Fibroblast of pulmonary artery (primary cell): ENCODE measurements at regions not wholly inside any gene's neighbourhood (a gene's known extent, or its start where the extent isn't known, plus 50 kb on each side); places are given as distances from the start of the nearest gene placed in this dataset.

Experiments
- DNase-seq: peaks from one replicate; pipeline ENCODE4 v3.0.0-alpha.2; 2010; ENCODE audit warnings: low read depth
- H3K4me3 ChIP-seq: replicated peaks from 2 replicates; pipeline ENCODE4 v1.5.1; 2011; ENCODE audit warnings: low read depth, mild to moderate bottlenecking, control low read depth, low read length, moderate library complexity
- TF ChIP-seq, protein P1 (sequence below): IDR thresholded peaks from 2 replicates; pipeline ENCODE4 v1.5.1; 2011; ENCODE audit warnings: mild to moderate bottlenecking, control low read depth, low read length, inconsistent platforms; ENCODE audit errors: missing control alignments

DNA sequence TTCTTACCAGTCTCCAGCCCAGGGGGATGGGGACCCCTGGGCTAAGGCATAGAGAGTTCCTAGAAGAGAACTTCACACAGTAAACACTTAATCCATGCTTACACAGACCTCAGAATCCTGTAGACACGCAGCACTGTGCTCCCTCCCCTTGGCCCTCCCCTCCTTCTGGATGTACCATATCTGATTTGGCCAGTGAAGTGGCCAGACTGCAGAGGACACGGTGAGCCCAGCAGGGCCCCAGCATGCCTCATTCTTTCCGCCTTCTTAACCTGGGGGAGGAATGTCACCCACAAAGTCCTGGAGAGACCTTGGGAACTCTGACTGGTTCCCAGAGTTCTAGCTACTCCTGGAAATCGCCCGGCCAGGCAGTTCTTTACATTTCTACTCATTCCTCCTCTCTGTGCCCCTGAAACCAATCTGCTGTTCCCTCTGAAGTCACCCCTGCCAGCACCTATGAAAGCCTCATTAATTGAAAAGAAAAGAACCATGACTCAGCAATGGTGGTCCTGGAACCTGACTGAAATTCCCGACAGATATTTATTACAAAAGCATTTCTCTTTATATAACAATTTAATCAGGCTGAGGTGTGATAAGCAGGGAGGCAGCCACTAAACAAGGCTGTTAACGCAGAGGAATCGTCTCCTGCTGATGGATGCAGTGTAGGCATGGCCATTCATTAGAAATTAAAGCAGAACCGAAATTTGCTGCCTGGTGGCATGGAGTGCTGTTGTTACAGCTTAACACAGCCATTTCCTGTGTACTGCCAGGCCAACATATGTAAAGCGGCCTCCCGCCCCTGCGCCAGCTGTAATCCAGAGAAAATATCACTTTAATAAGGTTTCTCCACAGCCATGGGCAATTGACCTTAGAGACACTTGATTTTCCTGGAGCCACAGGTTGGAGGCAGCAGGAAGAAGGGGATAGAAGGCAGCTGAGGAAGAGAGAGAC is 74.6 kb upstream of the KCND3 start:
- H3K4me3 ChIP-seq = no peak overlapping the region
- TF ChIP-seq, protein P1, sequence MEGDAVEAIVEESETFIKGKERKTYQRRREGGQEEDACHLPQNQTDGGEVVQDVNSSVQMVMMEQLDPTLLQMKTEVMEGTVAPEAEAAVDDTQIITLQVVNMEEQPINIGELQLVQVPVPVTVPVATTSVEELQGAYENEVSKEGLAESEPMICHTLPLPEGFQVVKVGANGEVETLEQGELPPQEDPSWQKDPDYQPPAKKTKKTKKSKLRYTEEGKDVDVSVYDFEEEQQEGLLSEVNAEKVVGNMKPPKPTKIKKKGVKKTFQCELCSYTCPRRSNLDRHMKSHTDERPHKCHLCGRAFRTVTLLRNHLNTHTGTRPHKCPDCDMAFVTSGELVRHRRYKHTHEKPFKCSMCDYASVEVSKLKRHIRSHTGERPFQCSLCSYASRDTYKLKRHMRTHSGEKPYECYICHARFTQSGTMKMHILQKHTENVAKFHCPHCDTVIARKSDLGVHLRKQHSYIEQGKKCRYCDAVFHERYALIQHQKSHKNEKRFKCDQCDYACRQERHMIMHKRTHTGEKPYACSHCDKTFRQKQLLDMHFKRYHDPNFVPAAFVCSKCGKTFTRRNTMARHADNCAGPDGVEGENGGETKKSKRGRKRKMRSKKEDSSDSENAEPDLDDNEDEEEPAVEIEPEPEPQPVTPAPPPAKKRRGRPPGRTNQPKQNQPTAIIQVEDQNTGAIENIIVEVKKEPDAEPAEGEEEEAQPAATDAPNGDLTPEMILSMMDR = no peak
- DNase-seq = no peak

- TF ChIP-seq, protein P1 = no peak
- DNase-seq = no peak
- H3K4me3 ChIP-seq = no peak overlapping the region
Measured at GRCh38 chr1:112067989-112068388, 78.5 kb upstream of the KCND3 start.

DNA sequence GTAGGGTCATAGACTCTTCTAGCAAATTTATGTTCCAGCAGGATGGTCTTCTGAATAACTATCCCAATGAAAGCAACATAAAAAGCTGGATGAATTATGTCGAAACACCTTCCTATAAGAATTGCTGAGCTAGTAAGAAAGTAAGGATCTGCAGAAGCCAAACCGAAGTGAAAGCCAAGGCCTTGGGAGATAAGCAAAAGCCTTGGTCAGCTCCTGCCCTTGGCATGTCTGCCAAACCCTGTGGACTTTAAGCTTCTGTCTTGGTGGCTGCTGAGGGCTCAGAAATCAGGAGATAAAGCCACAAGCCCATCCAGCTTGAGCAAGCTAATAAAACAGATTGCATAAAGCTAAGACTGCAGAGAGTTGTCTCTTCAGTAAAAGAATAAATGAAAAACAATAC is 81.2 kb upstream of the KCND3 start:
- TF ChIP-seq, protein P1 = no peak
- H3K4me3 ChIP-seq = no peak overlapping the region
- no peak for DNase-seq

DNA sequence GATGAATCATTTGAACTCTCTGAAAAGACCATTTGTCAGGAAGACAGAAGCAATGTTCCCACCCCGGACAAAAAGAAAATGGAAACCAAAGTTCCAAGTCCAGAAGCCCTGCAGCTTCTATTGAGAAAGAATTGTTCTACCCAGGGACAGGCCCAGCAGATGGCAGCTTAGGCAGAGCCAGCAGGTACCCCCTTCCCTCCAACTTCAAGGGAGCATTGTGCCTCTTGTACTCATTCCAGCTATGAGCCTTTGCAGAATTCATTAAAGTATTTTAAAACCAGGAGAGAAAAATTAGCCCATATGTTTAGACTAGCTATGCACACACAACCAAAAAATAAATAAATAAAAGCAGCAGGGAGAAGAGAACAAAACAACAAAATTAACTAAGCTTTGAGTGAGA is 85.2 kb upstream of the KCND3 start:
- TF ChIP-seq, protein P1 = no peak
- DNase-seq = no peak
- H3K4me3 ChIP-seq = no peak overlapping the region

DNA sequence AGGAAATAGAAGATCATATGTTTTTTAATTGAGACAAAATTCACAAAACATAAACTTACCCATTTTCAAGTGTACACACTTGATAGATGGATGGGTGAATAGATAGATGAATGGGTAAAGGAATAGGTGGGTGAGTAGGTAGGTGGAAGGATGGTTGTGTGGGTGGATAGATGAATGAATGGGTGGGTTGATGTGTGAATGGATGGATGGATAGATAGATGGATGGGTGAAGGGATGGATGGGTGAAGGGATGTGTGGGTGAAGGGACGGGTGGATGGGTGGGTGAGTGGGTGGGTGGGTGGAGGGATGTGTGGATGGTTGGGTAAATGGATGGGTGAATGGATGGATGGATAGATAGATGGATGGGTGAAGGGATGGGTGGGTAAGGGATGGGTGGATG is 86.1 kb upstream of the KCND3 start:
- no peak for DNase-seq
- TF ChIP-seq, protein P1 = no peak

GRCh38 chr1:112079446-112079845 is 90.0 kb upstream of the KCND3 start:
- no peak overlapping the region for H3K4me3 ChIP-seq
- TF ChIP-seq, protein P1 = no peak
- DNase-seq = no peak

More for the DNA sequence above, 86.1 kb upstream of the KCND3 start:
- H3K4me3 ChIP-seq = no peak overlapping the region
